ENCODE measurements at regions not wholly inside any gene's neighbourhood (a gene's known extent, or its start where the extent isn't known, plus 50 kb on each side); places are given as distances from the start of the nearest gene placed in this dataset.

- no peak for TF ChIP-seq CTCF (IDR thresholded peaks at IDR 0.05; ENCODE audit: insufficient read depth, low read depth, low read length)
- TF ChIP-seq EZH2 (IDR thresholded peaks at IDR 0.05; ENCODE audit: insufficient read depth, low read length) = no peak
- Histone ChIP-seq H3K9me3 (ENCODE audit: insufficient read depth, low read depth, low read length) (no peaks in the 10 kb centered on the region), H3K4me3 (ENCODE audit: insufficient read depth, low read depth, low read length) (no peak overlapping the region), H3K36me3 (ENCODE audit: insufficient read depth, low read length) (no peaks in the 10 kb centered on the region), H4K20me1 (ENCODE audit: insufficient read depth, low read length) (no peaks in the 10 kb centered on the region), H2AFZ (ENCODE audit: low read depth, low read length) (no peak overlapping the region), H3K9ac (ENCODE audit: low read length) (no peak overlapping the region), H3K27ac (ENCODE audit: low read depth, low read length) (no peak overlapping the region), H3K79me2 (ENCODE audit: insufficient read depth, low read length) (no peaks in the 10 kb centered on the region), H3K27me3 (ENCODE audit: insufficient read depth, low read length) (no peaks in the 10 kb centered on the region), H3K4me1 (ENCODE audit: insufficient read depth, low read length) (no peaks in the 10 kb centered on the region), H3K4me2 (ENCODE audit: low read length) (no peak overlapping the region)
- Mint-ChIP-seq H3K4me3 (ENCODE audit: unreplicated experiment) (no peak overlapping the region), H3K4me1 (ENCODE audit: low read depth, unreplicated experiment) (no peaks in the 10 kb centered on the region), H3K9me3 (ENCODE audit: unreplicated experiment) (no peaks in the 10 kb centered on the region), H3K36me3 (ENCODE audit: low read depth, unreplicated experiment) (no peaks in the 10 kb centered on the region), H3K27me3 (ENCODE audit: low read depth, unreplicated experiment) (no peaks in the 10 kb centered on the region), H3K27ac (ENCODE audit: unreplicated experiment) (no peak overlapping the region)
- no peak for DNase-seq (ENCODE audit: low read depth)
- FAIRE-seq = no peak
These were observed 831.1 kb upstream of the PABPC4L start for GRCh38 chr4:135032670-135033069.

- DNase-seq (ENCODE audit: low read depth) = no peak
- no peaks in the 10 kb centered on the region for H3K9me3 ChIP-seq (ENCODE audit: insufficient read depth, low read depth, low read length)
- no peak overlapping the region for H2AFZ ChIP-seq (ENCODE audit: low read depth, low read length)
- FAIRE-seq = no peak
- H3K27ac ChIP-seq (ENCODE audit: low read depth, low read length) = no peak overlapping the region
- Mint-ChIP-seq H3K4me1 (ENCODE audit: low read depth, unreplicated experiment) (no peaks in the 10 kb centered on the region), H3K9me3 (ENCODE audit: unreplicated experiment) (peaks cover 6% of the 10 kb centered on the region), H3K4me3 (ENCODE audit: unreplicated experiment) (no peak overlapping the region), H3K36me3 (ENCODE audit: low read depth, unreplicated experiment) (no peaks in the 10 kb centered on the region), H3K27ac (ENCODE audit: unreplicated experiment) (no peak overlapping the region), H3K27me3 (ENCODE audit: low read depth, unreplicated experiment) (no peaks in the 10 kb centered on the region)
- H3K4me3 ChIP-seq (ENCODE audit: insufficient read depth, low read depth, low read length) = no peak overlapping the region
- no peak overlapping the region for H3K4me2 ChIP-seq (ENCODE audit: low read length)
- no peaks in the 10 kb centered on the region for H3K27me3 ChIP-seq (ENCODE audit: insufficient read depth, low read length)
- no peaks in the 10 kb centered on the region for H3K79me2 ChIP-seq (ENCODE audit: insufficient read depth, low read length)
- no peaks in the 10 kb centered on the region for H3K4me1 ChIP-seq (ENCODE audit: insufficient read depth, low read length)
- no peak overlapping the region for H3K9ac ChIP-seq (ENCODE audit: low read length)
- H3K36me3 ChIP-seq (ENCODE audit: insufficient read depth, low read length) = no peaks in the 10 kb centered on the region
- TF ChIP-seq CTCF (IDR thresholded peaks at IDR 0.05; ENCODE audit: insufficient read depth, low read depth, low read length) = no peak
- no peak for TF ChIP-seq EZH2 (IDR thresholded peaks at IDR 0.05; ENCODE audit: insufficient read depth, low read length)
- H4K20me1 ChIP-seq (ENCODE audit: insufficient read depth, low read length) = no peaks in the 10 kb centered on the region
These were observed 814.2 kb upstream of the PABPC4L start for GRCh38 chr4:135015771-135016170.

GRCh38 chr4:135007400-135007799, 805.8 kb upstream of the PABPC4L start:
- Histone ChIP-seq H3K4me1 (ENCODE audit: insufficient read depth, low read length) (no peaks in the 10 kb centered on the region), H3K4me2 (ENCODE audit: low read length) (no peak overlapping the region), H3K9ac (ENCODE audit: low read length) (no peak overlapping the region), H3K4me3 (ENCODE audit: insufficient read depth, low read depth, low read length) (no peak overlapping the region), H4K20me1 (ENCODE audit: insufficient read depth, low read length) (no peaks in the 10 kb centered on the region), H3K36me3 (ENCODE audit: insufficient read depth, low read length) (no peaks in the 10 kb centered on the region), H3K27ac (ENCODE audit: low read depth, low read length) (no peak overlapping the region), H3K27me3 (ENCODE audit: insufficient read depth, low read length) (no peaks in the 10 kb centered on the region), H2AFZ (ENCODE audit: low read depth, low read length) (no peak overlapping the region), H3K9me3 (ENCODE audit: insufficient read depth, low read depth, low read length) (no peaks in the 10 kb centered on the region), H3K79me2 (ENCODE audit: insufficient read depth, low read length) (no peaks in the 10 kb centered on the region)
- H3K36me3 Mint-ChIP-seq (ENCODE audit: low read depth, unreplicated experiment) = no peaks in the 10 kb centered on the region
- no peak for DNase-seq (ENCODE audit: low read depth)
- H3K4me1 Mint-ChIP-seq (ENCODE audit: low read depth, unreplicated experiment) = no peaks in the 10 kb centered on the region
- TF ChIP-seq CTCF (IDR thresholded peaks at IDR 0.05; ENCODE audit: insufficient read depth, low read depth, low read length) = no peak
- no peak for TF ChIP-seq EZH2 (IDR thresholded peaks at IDR 0.05; ENCODE audit: insufficient read depth, low read length)
- no peak for FAIRE-seq
- no peak overlapping the region for H3K27ac Mint-ChIP-seq (ENCODE audit: unreplicated experiment)
- no peaks in the 10 kb centered on the region for H3K9me3 Mint-ChIP-seq (ENCODE audit: unreplicated experiment)
- no peaks in the 10 kb centered on the region for H3K27me3 Mint-ChIP-seq (ENCODE audit: low read depth, unreplicated experiment)
- H3K4me3 Mint-ChIP-seq (ENCODE audit: unreplicated experiment) = no peak overlapping the region

Data from astrocyte (in vitro differentiated cells and primary cell).